Activated T-cell treated with anti-CD3 and anti-CD28 coated beads, Interleukin-2, amount 50 U/mL, for 1 hour (primary cell): ENCODE measurements at regions not wholly inside any gene's neighbourhood (a gene's known extent, or its start where the extent isn't known, plus 50 kb on each side); places are given as distances from the start of the nearest gene placed in this dataset.

Source experiments
- DNase-seq: peaks from one replicate; pipeline ENCODE4 v3.0.0-alpha.2; 2020

- no peak for DNase-seq
These were observed 547.5 kb downstream of the EBF1 start for GRCh38 chr5:158552241-158552640.

GRCh38 chr5:158549311-158549710 is 550.4 kb downstream of the EBF1 start:
- no peak for DNase-seq

DNA sequence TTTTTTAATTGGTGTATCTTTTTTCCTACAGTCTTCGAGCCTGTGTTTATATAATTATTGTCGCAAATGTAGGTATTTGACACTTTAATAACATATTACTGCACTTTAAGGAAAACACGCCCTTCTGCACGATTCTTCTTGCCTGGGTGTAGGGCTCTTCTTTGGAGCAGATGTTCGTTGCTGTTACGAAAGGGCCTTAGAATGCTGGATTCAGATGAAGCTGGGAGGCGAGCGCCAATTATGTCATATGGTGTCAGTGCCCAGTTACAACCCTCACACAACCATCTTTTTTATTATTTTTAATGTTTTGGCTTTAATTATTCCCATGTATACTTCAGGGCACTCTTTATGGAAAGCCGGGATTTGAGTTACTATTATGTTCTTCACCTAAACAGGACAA is 553.0 kb downstream of the EBF1 start:
- DNase-seq: no peak

- DNase-seq: no peak
These were observed 553.7 kb downstream of the EBF1 start for GRCh38 chr5:158545949-158546530.

DNA sequence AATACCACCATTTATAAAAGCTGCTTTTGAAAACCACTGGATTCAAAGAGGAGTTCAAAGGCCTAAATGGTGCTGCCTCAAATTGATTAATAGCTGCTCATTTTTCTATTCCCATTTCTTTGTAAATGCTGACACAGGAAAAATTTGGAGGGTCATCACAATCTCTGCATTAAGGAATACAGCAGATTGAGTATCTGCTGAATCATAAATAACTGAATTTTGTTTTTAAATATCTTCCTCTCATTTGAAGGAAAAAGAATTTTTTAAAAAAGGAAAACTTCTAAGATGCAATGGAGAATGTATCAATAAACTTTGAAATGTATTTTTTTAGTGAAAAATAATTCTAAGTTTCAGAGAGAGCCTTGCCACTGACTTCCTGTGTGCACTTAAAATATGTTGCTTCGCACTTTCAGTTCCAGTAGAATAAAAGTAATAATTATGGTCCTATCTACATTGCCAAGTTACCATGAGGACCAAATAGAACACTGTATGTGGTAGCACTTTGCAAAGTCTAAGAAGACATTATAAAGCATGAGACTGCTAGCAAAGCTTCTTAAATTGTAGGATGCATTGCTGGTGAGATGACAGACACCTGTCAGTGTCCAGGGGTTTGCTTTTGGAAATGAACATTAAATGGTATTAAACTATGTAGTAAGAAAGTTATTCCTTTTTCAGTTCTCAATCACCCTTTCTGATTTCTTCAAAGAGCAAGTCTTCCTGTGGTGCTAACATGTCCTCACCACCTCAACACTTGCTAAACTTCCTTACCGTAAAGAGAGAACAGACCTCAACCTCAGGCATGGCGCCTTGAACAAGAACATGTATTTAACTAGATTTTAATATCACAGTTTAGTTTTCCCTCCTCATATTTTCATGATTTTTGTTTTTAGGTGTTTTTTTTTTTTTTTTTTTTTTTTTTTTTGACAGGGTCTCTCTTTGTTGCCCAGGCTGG is 555.1 kb downstream of the EBF1 start:
- no peak for DNase-seq

GRCh38 chr5:158543539-158544387 is 556.0 kb downstream of the EBF1 start:
- DNase-seq: no peak

GRCh38 chr5:158541536-158542297 is 558.0 kb downstream of the EBF1 start:
- DNase-seq: no peak

DNA sequence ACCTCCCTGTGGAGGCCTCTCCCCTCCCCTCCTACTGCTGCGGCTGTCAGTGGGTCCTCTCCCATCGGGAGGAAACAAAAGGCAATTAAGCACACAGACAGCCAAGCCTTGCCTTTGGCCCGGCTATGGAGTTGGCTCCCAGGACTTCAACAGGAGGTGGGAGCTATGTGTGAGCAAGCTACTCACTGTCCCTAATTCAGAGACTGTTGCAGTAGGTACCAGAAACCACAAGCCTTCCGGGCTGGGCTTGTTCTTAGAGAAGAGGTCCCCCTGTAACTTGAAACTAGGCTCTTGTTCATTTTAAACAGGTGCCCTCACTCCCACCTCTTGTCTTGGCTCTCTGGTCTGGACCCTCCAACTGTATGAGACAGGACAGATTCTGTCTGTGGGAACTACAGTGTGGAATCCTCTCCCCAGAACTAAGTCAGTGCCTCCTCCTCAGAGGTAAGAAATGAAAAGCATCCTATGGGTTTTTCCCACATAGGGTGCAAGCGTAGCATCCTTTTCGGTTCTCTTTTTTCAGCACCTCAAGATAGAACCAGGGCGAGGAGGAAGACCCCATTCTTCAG is 561.1 kb downstream of the EBF1 start:
- no peak for DNase-seq

GRCh38 chr5:158537366-158537765 is 562.4 kb downstream of the EBF1 start:
- no peak for DNase-seq

GRCh38 chr5:158534203-158534602 is 565.5 kb downstream of the EBF1 start:
- DNase-seq: no peak

- DNase-seq: no peak
These were observed 567.0 kb downstream of the EBF1 start for GRCh38 chr5:158532739-158533138.

GRCh38 chr5:158531860-158532259 is 567.9 kb downstream of the EBF1 start:
- DNase-seq: no peak

- DNase-seq: no peak
These were observed 569.6 kb downstream of the EBF1 start for GRCh38 chr5:158530115-158530514.

GRCh38 chr5:158529454-158529853 is 570.3 kb downstream of the EBF1 start:
- no peak for DNase-seq

- DNase-seq: no peak
These were observed 574.1 kb downstream of the EBF1 start for GRCh38 chr5:158525663-158526062.

GRCh38 chr5:158524070-158524469 is 575.6 kb downstream of the EBF1 start:
- DNase-seq: no peak

- no peak for DNase-seq
These were observed 576.9 kb downstream of the EBF1 start for GRCh38 chr5:158522776-158523175.

- DNase-seq: no peak
These were observed 577.7 kb downstream of the EBF1 start for GRCh38 chr5:158521995-158522394.

DNA sequence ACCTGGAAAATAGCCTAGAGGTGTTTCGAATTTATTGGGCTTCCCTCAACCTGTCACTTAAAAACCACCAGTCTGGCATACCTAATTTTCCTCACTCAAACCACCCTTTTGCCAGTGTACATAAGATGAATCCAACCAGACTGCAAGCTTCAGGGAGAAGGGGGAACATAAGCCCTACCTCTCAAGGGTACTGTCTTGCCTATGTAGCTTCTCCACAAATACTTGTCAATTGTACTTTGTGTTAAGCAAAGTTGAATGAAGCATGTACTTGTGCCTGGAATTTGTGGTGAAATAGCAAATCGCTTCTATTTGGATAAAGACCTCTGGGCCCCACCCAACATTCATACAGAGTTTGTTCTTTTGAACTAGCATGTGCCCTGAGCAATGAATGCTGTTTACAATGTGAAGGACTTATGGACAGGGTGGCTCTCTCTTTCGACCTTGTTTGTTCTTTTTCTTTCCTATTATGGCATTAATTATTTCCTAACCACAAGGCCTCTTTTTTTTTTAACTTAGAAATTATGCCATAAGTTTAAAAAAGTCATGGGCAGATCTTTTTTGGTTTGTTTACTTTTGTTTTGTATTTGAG is 580.2 kb downstream of the EBF1 start:
- DNase-seq: no peak

DNA sequence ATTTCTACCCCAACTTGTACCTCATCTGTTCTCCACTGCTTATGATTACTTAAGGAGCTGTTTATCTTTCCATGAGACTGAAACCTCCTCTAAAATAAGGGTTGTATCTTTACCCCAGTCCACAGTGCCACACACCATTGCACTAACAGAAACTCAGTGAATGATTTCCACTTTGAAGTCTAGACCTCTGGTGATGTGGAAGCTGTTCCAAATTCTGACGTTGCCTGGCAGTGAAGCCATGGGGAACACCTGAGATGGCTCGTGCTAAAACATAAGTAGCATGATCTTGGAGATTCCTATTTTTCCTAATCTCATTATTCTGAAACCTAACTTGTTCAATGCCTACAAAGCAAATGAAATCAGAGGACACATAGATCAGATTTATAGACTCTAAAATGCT is 583.2 kb downstream of the EBF1 start:
- DNase-seq: no peak

GRCh38 chr5:158514986-158515359 is 584.7 kb downstream of the EBF1 start:
- DNase-seq: no peak
